ENCODE measurements at regions not wholly inside any gene's neighbourhood (a gene's known extent, or its start where the extent isn't known, plus 50 kb on each side); places are given as distances from the start of the nearest gene placed in this dataset.

GRCh38 chr10:118501171-118501570 is 94.3 kb downstream of the PRLHR start:
- no peak for DNase-seq (ENCODE audit: low read depth)

GRCh38 chr10:118500477-118501104 is 94.9 kb downstream of the PRLHR start:
- no peak for DNase-seq (ENCODE audit: low read depth)

GRCh38 chr10:118499186-118499585 is 96.3 kb downstream of the PRLHR start:
- DNase-seq (ENCODE audit: low read depth) = no peak

- no peak for DNase-seq (ENCODE audit: low read depth)
Measured at GRCh38 chr10:118498623-118499022, 96.8 kb downstream of the PRLHR start.

- no peak for DNase-seq (ENCODE audit: low read depth)
Measured at GRCh38 chr10:118497227-118497626, 98.2 kb downstream of the PRLHR start.

- no peak for DNase-seq (ENCODE audit: low read depth)
Measured at GRCh38 chr10:118496525-118496924, 98.9 kb downstream of the PRLHR start.

GRCh38 chr10:118495499-118495898 is 99.9 kb downstream of the PRLHR start:
- no peak for DNase-seq (ENCODE audit: low read depth)

- DNase-seq (ENCODE audit: low read depth) = no peak
Measured at GRCh38 chr10:118491055-118491454, 104.4 kb downstream of the PRLHR start.

GRCh38 chr10:118488710-118489497 is 106.5 kb downstream of the PRLHR start:
- no peak for DNase-seq (ENCODE audit: low read depth)

GRCh38 chr10:118485641-118486040 is 109.8 kb downstream of the PRLHR start:
- no peak for DNase-seq (ENCODE audit: low read depth)

GRCh38 chr10:118484152-118484871 is 111.1 kb downstream of the PRLHR start:
- no peak for DNase-seq (ENCODE audit: low read depth)

- DNase-seq (ENCODE audit: low read depth) = no peak
Measured at GRCh38 chr10:118483496-118483895, 112.0 kb downstream of the PRLHR start.

GRCh38 chr10:118482393-118483331 is 112.8 kb downstream of the PRLHR start:
- no peak for DNase-seq (ENCODE audit: low read depth)

- no peak for DNase-seq (ENCODE audit: low read depth)
Measured at GRCh38 chr10:118481871-118482270, 113.6 kb downstream of the PRLHR start.

- no peak for DNase-seq (ENCODE audit: low read depth)
Measured at GRCh38 chr10:118475214-118475613, 120.2 kb downstream of the PRLHR start.

- no peak for DNase-seq (ENCODE audit: low read depth)
Measured at GRCh38 chr10:118474111-118474510, 121.3 kb downstream of the PRLHR start.

- no peak for DNase-seq (ENCODE audit: low read depth)
Measured at GRCh38 chr10:118473305-118473960, 122.0 kb downstream of the PRLHR start.

- DNase-seq (ENCODE audit: low read depth) = no peak
Measured at GRCh38 chr10:118472415-118473304, 122.8 kb downstream of the PRLHR start.

- DNase-seq (ENCODE audit: low read depth) = no peak
Measured at GRCh38 chr10:118471863-118472262, 123.6 kb downstream of the PRLHR start.

- DNase-seq (ENCODE audit: low read depth) = no peak
Measured at GRCh38 chr10:118470470-118470869, 125.0 kb downstream of the PRLHR start.
